Iris pigment epithelial cell (primary cell): ENCODE measurements at regions not wholly inside any gene's neighbourhood (a gene's known extent, or its start where the extent isn't known, plus 50 kb on each side); places are given as distances from the start of the nearest gene placed in this dataset.

ENCODE experiments used
- DNase-seq: peaks from one replicate; pipeline ENCODE4 v3.0.0-alpha.2; 2011; ENCODE audit warnings: low read depth

GRCh38 chr14:53807542-53807941 lies 149.1 kb downstream of the BMP4 start:
- no peak for DNase-seq

- DNase-seq = no peak
These were observed 149.5 kb downstream of the BMP4 start for GRCh38 chr14:53807108-53807507.

GRCh38 chr14:53796734-53797133 lies 159.9 kb downstream of the BMP4 start:
- no peak for DNase-seq

- peak; percentile 6 for DNase-seq
These were observed 162.7 kb downstream of the BMP4 start for GRCh38 chr14:53793790-53794505.

- DNase-seq = no peak
These were observed 163.7 kb downstream of the BMP4 start for GRCh38 chr14:53792909-53793308.

- no peak for DNase-seq
These were observed 165.7 kb downstream of the BMP4 start for GRCh38 chr14:53790731-53791500.

- no peak for DNase-seq
These were observed 168.1 kb downstream of the BMP4 start for GRCh38 chr14:53788566-53788965.

GRCh38 chr14:53786045-53786444 lies 170.6 kb downstream of the BMP4 start:
- peak; percentile 8 for DNase-seq

GRCh38 chr14:53784688-53785087 lies 171.9 kb downstream of the BMP4 start:
- DNase-seq = no peak

GRCh38 chr14:53783256-53783655 lies 173.4 kb downstream of the BMP4 start:
- no peak for DNase-seq

GRCh38 chr14:53780051-53780555 lies 176.5 kb downstream of the BMP4 start:
- no peak for DNase-seq

- DNase-seq = no peak
These were observed 177.3 kb downstream of the BMP4 start for GRCh38 chr14:53779301-53779700.

GRCh38 chr14:53778263-53778662 lies 178.4 kb downstream of the BMP4 start:
- DNase-seq = no peak

GRCh38 chr14:53772936-53773335 lies 183.7 kb downstream of the BMP4 start:
- no peak for DNase-seq

- no peak for DNase-seq
These were observed 189.1 kb downstream of the BMP4 start for GRCh38 chr14:53767566-53767965.

GRCh38 chr14:53766601-53767000 lies 190.0 kb downstream of the BMP4 start:
- DNase-seq = no peak

- DNase-seq = no peak
These were observed 190.5 kb downstream of the BMP4 start for GRCh38 chr14:53766106-53766505.

GRCh38 chr14:53764846-53765245 lies 191.8 kb downstream of the BMP4 start:
- no peak for DNase-seq

GRCh38 chr14:53758141-53758540 lies 198.5 kb downstream of the BMP4 start:
- no peak for DNase-seq

GRCh38 chr14:53757732-53758131 lies 198.9 kb downstream of the BMP4 start:
- DNase-seq = no peak

- DNase-seq = no peak
These were observed 205.0 kb downstream of the BMP4 start for GRCh38 chr14:53751650-53752049.

- DNase-seq = no peak
These were observed 207.9 kb downstream of the BMP4 start for GRCh38 chr14:53748691-53749090.

- DNase-seq = no peak
These were observed 211.8 kb downstream of the BMP4 start for GRCh38 chr14:53744857-53745256.
